Kidney (tissue), 13 donors: ENCODE measurements at regions not wholly inside any gene's neighbourhood (a gene's known extent, or its start where the extent isn't known, plus 50 kb on each side); places are given as distances from the start of the nearest gene placed in this dataset.

ENCODE experiments used
- DNase-seq, 5 donors: peaks; one replicate each; pipeline ENCODE4 v3.0.0-alpha.2; 2013 to 2020
- FAIRE-seq: peaks from 2 replicates; lab custom pipeline; 2012; peaks lifted over from hg19 to GRCh38; lab: Jason Lieb, UNC
- H3K27ac ChIP-seq, 2 donors: one replicate each; pipeline ENCODE4 v1.7.0; 2013; ENCODE audit warnings: low read depth in 2 of 2, low read length in 2 of 2, inconsistent platforms in 1 of 2
- H3K27me3 ChIP-seq: one replicate; pipeline ENCODE4 v1.7.1; 2013; ENCODE audit warnings: low read length, inconsistent platforms; ENCODE audit not compliant: control insufficient read depth, insufficient read depth
- H3K36me3 ChIP-seq, 3 donors: one replicate each; pipeline versions ENCODE4 v1.7.0 to v1.7.1; 2013; ENCODE audit warnings: low read length in 3 of 3, control low read depth in 1 of 3, inconsistent platforms in 1 of 3; ENCODE audit not compliant: insufficient read depth in 3 of 3, control insufficient read depth in 2 of 3
- H3K4me1 ChIP-seq, 3 donors: one replicate each; pipeline versions ENCODE4 v1.7.0 to v1.7.1; 2013; ENCODE audit warnings: low read length in 3 of 3, inconsistent platforms in 1 of 3, low read depth in 1 of 3; ENCODE audit not compliant: control insufficient read depth in 2 of 3, insufficient read depth in 2 of 3
- H3K4me3 ChIP-seq, 3 donors: one replicate each; pipeline versions ENCODE4 v1.7.0 to v1.8.1; 2013; ENCODE audit warnings: low read length in 3 of 3, control low read depth in 1 of 3, inconsistent platforms in 1 of 3
- H3K9ac ChIP-seq, 3 donors: one replicate each; pipeline versions ENCODE4 v1.7.0 to v1.7.1; 2013; ENCODE audit warnings: low read length in 3 of 3, control low read depth in 1 of 3, inconsistent platforms in 1 of 3
- H3K9me3 ChIP-seq, 3 donors: one replicate each; pipeline versions ENCODE4 v1.7.0 to v1.7.1; 2013; ENCODE audit warnings: low read length in 3 of 3, control low read depth in 1 of 3, inconsistent platforms in 1 of 3; ENCODE audit not compliant: control insufficient read depth in 2 of 3, insufficient read depth in 1 of 3
- CTCF ChIP-seq: IDR thresholded peaks from 3 replicates; pipeline ENCODE4 v1.5.1; 2012; ENCODE audit warnings: mild to moderate bottlenecking, moderate library complexity, borderline replicate concordance; ENCODE audit not compliant: insufficient read depth; ENCODE audit errors: extremely low read depth
- intact Hi-C: fragments of 100-400 bp; cut with DNase I; formaldehyde crosslinking; loops from one replicate; pipeline ENCODE4 v1.11.1; 2022
- donor health status: control.
- donor health status: control.
- donor health status: control.
- donor health status: control.
- donor health status: control.
- donor health status: DM: yes; HTN: yes; CAD: no.
- donor health status: Normal renal cell carcinoma (clear cell type).

- no peaks in the 10 kb centered on the region for H3K36me3 ChIP-seq
- peaks cover 0 to 17% (median 16%) of the 10 kb centered on the region in 3 donors for H3K4me1 ChIP-seq
- no peaks in the 10 kb centered on the region for H3K9me3 ChIP-seq
- H3K9ac ChIP-seq, result no peak overlapping the region
- FAIRE-seq, result no peak
- H3K27me3 ChIP-seq, result no peaks in the 10 kb centered on the region
- intact Hi-C loops, result no loop called here
- no peak for DNase-seq
- no peak overlapping the region for H3K27ac ChIP-seq
- no peak for TF ChIP-seq CTCF
- no peak overlapping the region for H3K4me3 ChIP-seq
Measured at GRCh38 chr3:40913192-40913591, 286.1 kb upstream of the CTNNB1 start.

GRCh38 chr3:40913641-40914040 lies 285.7 kb upstream of the CTNNB1 start:
- H3K9ac ChIP-seq, result peak overlapping the region in 1 of 3 donors; percentile 17
- no peaks in the 10 kb centered on the region for H3K36me3 ChIP-seq
- peaks cover 0 to 17% (median 16%) of the 10 kb centered on the region in 3 donors for H3K4me1 ChIP-seq
- no peak for TF ChIP-seq CTCF
- H3K9me3 ChIP-seq, result no peaks in the 10 kb centered on the region
- no peak overlapping the region for H3K4me3 ChIP-seq
- no peak overlapping the region for H3K27ac ChIP-seq
- FAIRE-seq (no peak), DNase-seq (no peak)
- no peaks in the 10 kb centered on the region for H3K27me3 ChIP-seq
- intact Hi-C loops, result no loop called here

GRCh38 chr3:40914475-40914874 lies 284.8 kb upstream of the CTNNB1 start:
- H3K27me3 ChIP-seq, result no peaks in the 10 kb centered on the region

More at GRCh38 chr3:40914475-40914874, 284.8 kb upstream of the CTNNB1 start:
- Histone ChIP-seq H3K4me1 (peaks cover 0 to 17% (median 16%) of the 10 kb centered on the region in 3 donors), H3K9ac (no peak overlapping the region), H3K4me3 (no peak overlapping the region), H3K36me3 (no peaks in the 10 kb centered on the region), H3K27ac (no peak overlapping the region), H3K9me3 (no peaks in the 10 kb centered on the region)
- FAIRE-seq (no peak), DNase-seq (no peak)
- no peak for TF ChIP-seq CTCF
- intact Hi-C loops, result no loop called here
